ENCODE measurements at regions not wholly inside any gene's neighbourhood (a gene's known extent, or its start where the extent isn't known, plus 50 kb on each side); places are given as distances from the start of the nearest gene placed in this dataset.
A peak's percentile ranks its signal among the peaks of the same experiment; 100 is the strongest.

- Histone ChIP-seq H3K4me3 (replicated peaks in 1 of 3; ENCODE audit: low read depth in 2 of 3, low read length in 3 of 3) (no peak overlapping the region), H3K27me3 (ENCODE audit: control insufficient read depth in 2 of 2, insufficient read depth in 2 of 2, low read length in 2 of 2) (no peaks in the 10 kb centered on the region), H3K4me1 (ENCODE audit: control insufficient read depth in 1 of 2, insufficient read depth in 2 of 2, low read length in 2 of 2) (no peaks in the 10 kb centered on the region), H3K9me3 (replicated peaks in 1 of 2; ENCODE audit: control insufficient read depth in 1 of 2, insufficient read depth in 1 of 2, low read length in 2 of 2) (peaks cover 0 to 5% of the 10 kb centered on the region in 2 donors), H2AFZ (ENCODE audit: insufficient read depth, low read depth, low read length, poor library complexity, severe bottlenecking) (no peak overlapping the region), H3K36me3 (replicated peaks in 1 of 2; ENCODE audit: control insufficient read depth in 1 of 2, insufficient read depth in 2 of 2, low read length in 2 of 2) (no peaks in the 10 kb centered on the region), H4K20me1 (ENCODE audit: insufficient read depth, low read length) (no peaks in the 10 kb centered on the region), H3K27ac (ENCODE audit: low read depth in 1 of 2, low read length in 2 of 2) (no peak overlapping the region), H3K79me2 (ENCODE audit: insufficient read depth, low read length) (no peaks in the 10 kb centered on the region), H3K4me2 (replicated peaks; ENCODE audit: extremely low read depth, low read length, poor library complexity, severe bottlenecking) (no peak overlapping the region), H3K9ac (ENCODE audit: insufficient read depth, low read length, poor library complexity, severe bottlenecking) (no peak overlapping the region)
- peak; percentile 12 for TF ChIP-seq CTCF (IDR thresholded peaks at IDR 0.05)
- no peak for DNase-seq
- intact Hi-C loops (cut with micrococcal nuclease) = no loop called here
- no peaks in the 10 kb centered on the region for H3K36me3 Mint-ChIP-seq
- no peaks in the 10 kb centered on the region for H3K27me3 Mint-ChIP-seq (ENCODE audit: low read depth in 3 of 3)
- H3K27ac Mint-ChIP-seq = no peak overlapping the region
- peaks cover 0 to 6% (median 4%) of the 10 kb centered on the region in 7 donors for H3K9me3 Mint-ChIP-seq
- H3K4me1 Mint-ChIP-seq = no peaks in the 10 kb centered on the region
- no peak overlapping the region for H3K4me3 Mint-ChIP-seq
Measured at GRCh38 chr3:69451594-69451993, 65.7 kb upstream of the FRMD4B start.

- Histone ChIP-seq H3K36me3 (replicated peaks in 1 of 2; ENCODE audit: control insufficient read depth in 1 of 2, insufficient read depth in 2 of 2, low read length in 2 of 2) (no peaks in the 10 kb centered on the region), H3K4me2 (replicated peaks; ENCODE audit: extremely low read depth, low read length, poor library complexity, severe bottlenecking) (no peak overlapping the region), H3K9ac (ENCODE audit: insufficient read depth, low read length, poor library complexity, severe bottlenecking) (no peak overlapping the region), H3K4me1 (ENCODE audit: control insufficient read depth in 1 of 2, insufficient read depth in 2 of 2, low read length in 2 of 2) (no peaks in the 10 kb centered on the region), H3K79me2 (ENCODE audit: insufficient read depth, low read length) (no peaks in the 10 kb centered on the region), H2AFZ (ENCODE audit: insufficient read depth, low read depth, low read length, poor library complexity, severe bottlenecking) (no peak overlapping the region), H3K4me3 (replicated peaks in 1 of 3; ENCODE audit: low read depth in 2 of 3, low read length in 3 of 3) (no peak overlapping the region), H3K9me3 (replicated peaks in 1 of 2; ENCODE audit: control insufficient read depth in 1 of 2, insufficient read depth in 1 of 2, low read length in 2 of 2) (no peaks in the 10 kb centered on the region), H3K27ac (ENCODE audit: low read depth in 1 of 2, low read length in 2 of 2) (no peak overlapping the region), H4K20me1 (ENCODE audit: insufficient read depth, low read length) (no peaks in the 10 kb centered on the region), H3K27me3 (ENCODE audit: control insufficient read depth in 2 of 2, insufficient read depth in 2 of 2, low read length in 2 of 2) (no peaks in the 10 kb centered on the region)
- Mint-ChIP-seq H3K4me1 (no peaks in the 10 kb centered on the region), H3K36me3 (no peaks in the 10 kb centered on the region), H3K27ac (no peak overlapping the region), H3K27me3 (ENCODE audit: low read depth in 3 of 3) (no peaks in the 10 kb centered on the region), H3K4me3 (no peak overlapping the region), H3K9me3 (peaks cover 0 to 4% (median 2%) of the 10 kb centered on the region in 7 donors)
- intact Hi-C loops (cut with micrococcal nuclease) = no loop called here
- WGBS (ENCODE audit: insufficient coverage) = 100% methylated on average over 1 of the region's 3 CpGs
- TF ChIP-seq CTCF (IDR thresholded peaks at IDR 0.05) = no peak
- DNase-seq = no peak
Measured at GRCh38 chr3:69448877-69449276, 63.0 kb upstream of the FRMD4B start.

All from CD14-positive monocyte (primary cell).